ENCODE measurements at regions not wholly inside any gene's neighbourhood (a gene's known extent, or its start where the extent isn't known, plus 50 kb on each side); places are given as distances from the start of the nearest gene placed in this dataset.

DNA sequence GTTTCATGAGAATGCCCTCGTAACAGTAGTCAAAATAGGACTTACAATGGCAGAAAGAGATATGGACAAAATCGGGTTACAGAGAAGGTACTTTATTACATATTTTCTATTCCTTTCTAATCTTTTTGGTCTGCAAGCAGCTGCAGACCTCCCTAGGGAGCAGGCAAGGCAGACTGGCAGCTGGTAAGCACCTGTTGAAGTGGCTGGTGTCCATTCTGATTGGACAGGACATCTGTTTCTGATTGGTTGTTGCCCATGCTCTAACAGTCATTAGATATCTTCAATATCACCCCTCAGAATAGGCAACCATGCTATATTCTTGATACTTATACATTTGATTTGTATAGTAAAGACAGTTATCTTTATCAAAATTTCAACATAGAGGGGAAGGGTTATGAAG lies 606.3 kb downstream of the KCNJ2 start:
- no peak overlapping the region for H3K9ac ChIP-seq (ENCODE audit: low read length)
- no peaks in the 10 kb centered on the region for H3K4me1 ChIP-seq (ENCODE audit: control insufficient read depth, insufficient read depth, low read length)
- no peaks in the 10 kb centered on the region for H3K36me3 ChIP-seq (ENCODE audit: control insufficient read depth, insufficient read depth, low read length)
- H3K27me3 ChIP-seq (ENCODE audit: control insufficient read depth, insufficient read depth, low read length), result no peaks in the 10 kb centered on the region
- H3K9me3 ChIP-seq (ENCODE audit: control insufficient read depth, low read length), result no peaks in the 10 kb centered on the region
- H3K4me3 ChIP-seq (ENCODE audit: low read length), result no peak overlapping the region

DNA sequence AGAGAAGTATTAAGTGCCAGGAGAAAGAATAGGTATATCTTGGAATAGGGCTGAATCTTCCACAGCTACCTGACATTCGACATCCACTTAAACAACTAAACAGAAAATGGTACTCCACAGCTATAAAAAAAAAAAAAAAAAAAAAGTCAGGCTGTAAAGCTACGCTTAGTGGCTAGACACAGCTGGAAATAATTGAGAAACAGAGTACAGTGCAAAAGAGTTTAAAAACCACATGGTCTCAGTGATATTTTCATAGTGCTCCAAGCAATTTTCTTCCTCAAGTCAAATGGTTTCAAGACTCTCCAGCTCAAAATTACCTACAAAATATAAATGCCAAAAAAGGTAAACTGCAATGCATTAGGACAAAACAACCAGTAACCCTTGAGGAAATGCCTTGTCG lies 607.1 kb downstream of the KCNJ2 start:
- H3K9me3 ChIP-seq (ENCODE audit: control insufficient read depth, low read length), result no peaks in the 10 kb centered on the region
- no peaks in the 10 kb centered on the region for H3K27me3 ChIP-seq (ENCODE audit: control insufficient read depth, insufficient read depth, low read length)
- no peak overlapping the region for H3K4me3 ChIP-seq (ENCODE audit: low read length)
- no peak overlapping the region for H3K9ac ChIP-seq (ENCODE audit: low read length)
- no peaks in the 10 kb centered on the region for H3K4me1 ChIP-seq (ENCODE audit: control insufficient read depth, insufficient read depth, low read length)
- no peaks in the 10 kb centered on the region for H3K36me3 ChIP-seq (ENCODE audit: control insufficient read depth, insufficient read depth, low read length)

DNA sequence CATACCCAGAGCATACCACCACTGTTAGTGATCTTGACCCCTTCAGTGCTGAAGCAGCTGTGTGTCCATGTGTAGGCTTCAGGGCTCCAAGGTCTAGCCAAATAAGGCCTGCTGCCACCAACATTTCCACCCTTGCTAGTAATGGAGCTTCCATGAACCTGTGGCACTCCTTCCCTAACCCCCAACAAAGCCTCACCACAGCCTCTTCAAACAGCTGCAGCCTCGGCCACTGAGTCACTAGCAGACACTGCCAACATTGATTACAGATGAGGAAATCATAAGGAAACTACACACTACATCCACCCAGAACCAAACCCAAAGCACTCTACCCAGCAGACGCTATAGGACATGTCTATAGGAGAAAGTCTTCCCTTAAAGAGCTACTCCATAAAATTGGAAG lies 610.7 kb downstream of the KCNJ2 start:
- no peaks in the 10 kb centered on the region for H3K36me3 ChIP-seq (ENCODE audit: control insufficient read depth, insufficient read depth, low read length)
- H3K27me3 ChIP-seq (ENCODE audit: control insufficient read depth, insufficient read depth, low read length), result no peaks in the 10 kb centered on the region
- H3K9ac ChIP-seq (ENCODE audit: low read length), result no peak overlapping the region
- no peaks in the 10 kb centered on the region for H3K9me3 ChIP-seq (ENCODE audit: control insufficient read depth, low read length)
- H3K4me1 ChIP-seq (ENCODE audit: control insufficient read depth, insufficient read depth, low read length), result no peaks in the 10 kb centered on the region
- no peak overlapping the region for H3K4me3 ChIP-seq (ENCODE audit: low read length)

- Histone ChIP-seq H3K9me3 (ENCODE audit: control insufficient read depth, low read length) (no peaks in the 10 kb centered on the region), H3K4me3 (ENCODE audit: low read length) (no peak overlapping the region), H3K27me3 (ENCODE audit: control insufficient read depth, insufficient read depth, low read length) (no peaks in the 10 kb centered on the region), H3K36me3 (ENCODE audit: control insufficient read depth, insufficient read depth, low read length) (no peaks in the 10 kb centered on the region), H3K9ac (ENCODE audit: low read length) (no peak overlapping the region), H3K4me1 (ENCODE audit: control insufficient read depth, insufficient read depth, low read length) (no peaks in the 10 kb centered on the region)
Measured at GRCh38 chr17:70786081-70786480, 616.7 kb downstream of the KCNJ2 start.

DNA sequence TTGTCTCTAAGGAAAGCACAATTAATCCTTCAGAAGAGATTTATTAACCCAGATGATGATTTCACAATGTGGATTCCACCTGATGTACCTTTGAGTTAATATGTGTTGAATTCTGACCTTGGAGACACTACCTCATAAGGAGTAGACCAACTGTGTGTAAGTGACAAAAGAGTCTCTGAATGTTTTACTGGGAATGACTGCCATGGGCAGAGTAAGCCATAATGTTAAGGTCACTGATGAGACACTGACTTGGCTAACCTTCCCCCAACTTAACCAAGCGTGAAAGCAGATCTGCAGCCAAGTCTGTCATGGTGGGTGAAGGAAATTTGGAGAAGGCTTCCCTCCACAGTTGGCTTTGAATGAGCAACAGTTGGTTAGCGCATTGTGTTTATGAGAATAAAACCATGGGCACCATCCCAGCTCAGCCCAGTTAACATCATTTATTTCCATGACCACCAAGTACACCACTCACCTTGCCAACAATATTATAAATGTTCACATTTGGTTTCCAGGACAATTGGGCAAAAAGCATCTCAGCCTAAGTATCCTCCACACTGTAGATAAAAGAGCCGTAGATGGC lies 618.5 kb downstream of the KCNJ2 start:
- Histone ChIP-seq H3K36me3 (ENCODE audit: control insufficient read depth, insufficient read depth, low read length) (no peaks in the 10 kb centered on the region), H3K27me3 (ENCODE audit: control insufficient read depth, insufficient read depth, low read length) (no peaks in the 10 kb centered on the region), H3K4me3 (ENCODE audit: low read length) (no peak overlapping the region), H3K9me3 (ENCODE audit: control insufficient read depth, low read length) (no peaks in the 10 kb centered on the region), H3K4me1 (ENCODE audit: control insufficient read depth, insufficient read depth, low read length) (no peaks in the 10 kb centered on the region), H3K9ac (ENCODE audit: low read length) (no peak overlapping the region)

GRCh38 chr17:70791748-70792443 lies 622.6 kb downstream of the KCNJ2 start:
- no peaks in the 10 kb centered on the region for H3K9me3 ChIP-seq (ENCODE audit: control insufficient read depth, low read length)
- no peaks in the 10 kb centered on the region for H3K27me3 ChIP-seq (ENCODE audit: control insufficient read depth, insufficient read depth, low read length)
- no peak overlapping the region for H3K4me3 ChIP-seq (ENCODE audit: low read length)
- H3K4me1 ChIP-seq (ENCODE audit: control insufficient read depth, insufficient read depth, low read length), result no peaks in the 10 kb centered on the region
- H3K36me3 ChIP-seq (ENCODE audit: control insufficient read depth, insufficient read depth, low read length), result no peaks in the 10 kb centered on the region
- no peak overlapping the region for H3K9ac ChIP-seq (ENCODE audit: low read length)

DNA sequence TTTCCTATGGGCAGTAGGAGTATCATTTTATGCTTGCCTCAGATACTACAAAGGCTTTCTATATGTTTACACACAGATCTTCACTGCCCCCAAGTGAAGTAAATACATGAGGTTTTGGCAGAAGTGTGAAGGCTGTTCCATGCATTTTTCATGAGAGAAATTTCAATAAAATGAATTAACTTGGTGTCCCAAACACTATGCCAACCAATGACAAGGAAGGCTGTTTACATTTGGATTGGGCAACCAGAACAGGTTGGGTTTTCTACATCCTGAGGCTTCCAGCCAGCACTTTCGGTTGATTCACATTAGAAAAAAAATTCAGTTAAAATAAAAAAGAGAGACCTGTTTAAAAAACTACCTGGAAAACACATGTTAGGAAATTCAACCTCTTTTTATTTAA lies 625.4 kb downstream of the KCNJ2 start:
- H3K9ac ChIP-seq (ENCODE audit: low read length), result no peak overlapping the region
- H3K36me3 ChIP-seq (ENCODE audit: control insufficient read depth, insufficient read depth, low read length), result no peaks in the 10 kb centered on the region
- no peaks in the 10 kb centered on the region for H3K4me1 ChIP-seq (ENCODE audit: control insufficient read depth, insufficient read depth, low read length)
- no peaks in the 10 kb centered on the region for H3K9me3 ChIP-seq (ENCODE audit: control insufficient read depth, low read length)
- no peak overlapping the region for H3K4me3 ChIP-seq (ENCODE audit: low read length)
- H3K27me3 ChIP-seq (ENCODE audit: control insufficient read depth, insufficient read depth, low read length), result no peaks in the 10 kb centered on the region

- Histone ChIP-seq H3K4me1 (ENCODE audit: control insufficient read depth, insufficient read depth, low read length) (no peaks in the 10 kb centered on the region), H3K27me3 (ENCODE audit: control insufficient read depth, insufficient read depth, low read length) (no peaks in the 10 kb centered on the region), H3K9ac (ENCODE audit: low read length) (no peak overlapping the region), H3K9me3 (ENCODE audit: control insufficient read depth, low read length) (no peaks in the 10 kb centered on the region), H3K4me3 (ENCODE audit: low read length) (no peak overlapping the region), H3K36me3 (ENCODE audit: control insufficient read depth, insufficient read depth, low read length) (no peaks in the 10 kb centered on the region)
Measured at GRCh38 chr17:70795620-70796019, 626.3 kb downstream of the KCNJ2 start.

DNA sequence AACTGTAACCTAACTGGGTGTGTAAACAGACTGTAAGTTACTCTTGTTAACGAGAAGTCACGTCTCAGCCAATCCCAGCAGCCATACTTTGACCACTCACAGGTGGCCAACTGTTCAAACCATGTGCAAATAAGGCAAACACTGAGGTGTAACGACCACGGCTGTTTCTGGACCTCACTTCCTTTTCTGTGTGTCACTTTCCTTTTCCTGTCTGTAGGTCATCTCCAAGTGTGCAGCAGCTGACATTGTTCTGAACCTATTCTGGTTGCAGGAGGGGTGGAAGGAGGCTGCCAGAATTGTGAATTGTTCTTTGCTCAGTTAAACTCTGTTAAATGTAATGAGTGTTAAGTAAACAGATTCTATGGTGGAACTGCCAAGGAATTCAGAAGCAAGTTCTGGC lies 627.4 kb downstream of the KCNJ2 start:
- Histone ChIP-seq H3K4me3 (ENCODE audit: low read length) (no peak overlapping the region), H3K9ac (ENCODE audit: low read length) (no peak overlapping the region), H3K27me3 (ENCODE audit: control insufficient read depth, insufficient read depth, low read length) (no peaks in the 10 kb centered on the region), H3K9me3 (ENCODE audit: control insufficient read depth, low read length) (no peaks in the 10 kb centered on the region), H3K36me3 (ENCODE audit: control insufficient read depth, insufficient read depth, low read length) (no peaks in the 10 kb centered on the region), H3K4me1 (ENCODE audit: control insufficient read depth, insufficient read depth, low read length) (no peaks in the 10 kb centered on the region)

- H3K9ac ChIP-seq (ENCODE audit: low read length), result no peak overlapping the region
- H3K4me3 ChIP-seq (ENCODE audit: low read length), result no peak overlapping the region
- H3K4me1 ChIP-seq (ENCODE audit: control insufficient read depth, insufficient read depth, low read length), result no peaks in the 10 kb centered on the region
Measured at GRCh38 chr17:70797166-70797565, 627.8 kb downstream of the KCNJ2 start.

DNA sequence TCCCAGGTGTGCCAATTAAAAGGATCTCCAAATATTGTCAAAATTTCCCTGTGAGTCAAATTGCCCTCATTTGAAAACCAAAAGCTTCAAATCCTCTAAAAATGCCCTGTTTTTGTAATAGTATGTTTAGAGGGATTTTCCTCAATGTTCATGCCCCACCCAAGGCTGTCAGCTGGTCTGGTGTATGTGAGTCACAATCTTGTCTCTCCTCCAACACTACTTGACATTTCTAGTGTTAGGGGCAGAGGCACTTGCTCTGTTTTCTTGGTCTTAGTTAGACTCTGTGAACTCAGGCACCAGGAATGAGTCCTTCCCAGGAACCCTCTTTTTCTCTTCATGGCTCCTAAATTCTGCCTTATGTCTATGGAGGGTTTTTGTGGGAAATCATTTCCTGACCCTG lies 634.8 kb downstream of the KCNJ2 start:
- Histone ChIP-seq H3K4me1 (ENCODE audit: control insufficient read depth, insufficient read depth, low read length) (no peaks in the 10 kb centered on the region), H3K9me3 (ENCODE audit: control insufficient read depth, low read length) (no peaks in the 10 kb centered on the region), H3K4me3 (ENCODE audit: low read length) (no peak overlapping the region), H3K9ac (ENCODE audit: low read length) (no peak overlapping the region), H3K27me3 (ENCODE audit: control insufficient read depth, insufficient read depth, low read length) (no peaks in the 10 kb centered on the region), H3K36me3 (ENCODE audit: control insufficient read depth, insufficient read depth, low read length) (no peaks in the 10 kb centered on the region)

More at GRCh38 chr17:70797166-70797565, 627.8 kb downstream of the KCNJ2 start:
- no peaks in the 10 kb centered on the region for H3K27me3 ChIP-seq (ENCODE audit: control insufficient read depth, insufficient read depth, low read length)
- no peaks in the 10 kb centered on the region for H3K36me3 ChIP-seq (ENCODE audit: control insufficient read depth, insufficient read depth, low read length)
- no peaks in the 10 kb centered on the region for H3K9me3 ChIP-seq (ENCODE audit: control insufficient read depth, low read length)

DNA sequence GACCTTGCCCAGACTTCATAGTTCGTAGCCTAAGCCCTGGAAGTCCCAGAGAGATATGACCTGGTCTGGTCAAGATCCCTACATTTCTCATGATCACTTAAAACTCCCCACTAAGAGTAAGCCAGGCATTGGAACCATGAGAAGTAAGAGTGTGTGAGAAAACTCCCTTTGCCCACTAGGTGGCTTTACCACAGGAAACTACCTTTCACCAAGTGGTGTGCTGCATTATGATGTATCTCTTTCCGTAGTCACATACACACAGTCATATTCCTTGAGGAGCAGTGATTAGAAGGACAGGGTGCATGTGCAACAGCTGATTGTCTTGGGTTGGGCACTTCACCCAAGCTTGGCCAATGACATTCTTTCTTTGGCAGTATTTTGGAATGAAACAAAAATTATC lies 639.3 kb downstream of the KCNJ2 start:
- no peaks in the 10 kb centered on the region for H3K27me3 ChIP-seq (ENCODE audit: control insufficient read depth, insufficient read depth, low read length)
- H3K4me3 ChIP-seq (ENCODE audit: low read length), result no peak overlapping the region
- H3K36me3 ChIP-seq (ENCODE audit: control insufficient read depth, insufficient read depth, low read length), result no peaks in the 10 kb centered on the region
- H3K9me3 ChIP-seq (ENCODE audit: control insufficient read depth, low read length), result no peaks in the 10 kb centered on the region
- H3K4me1 ChIP-seq (ENCODE audit: control insufficient read depth, insufficient read depth, low read length), result no peaks in the 10 kb centered on the region
- H3K9ac ChIP-seq (ENCODE audit: low read length), result no peak overlapping the region

DNA sequence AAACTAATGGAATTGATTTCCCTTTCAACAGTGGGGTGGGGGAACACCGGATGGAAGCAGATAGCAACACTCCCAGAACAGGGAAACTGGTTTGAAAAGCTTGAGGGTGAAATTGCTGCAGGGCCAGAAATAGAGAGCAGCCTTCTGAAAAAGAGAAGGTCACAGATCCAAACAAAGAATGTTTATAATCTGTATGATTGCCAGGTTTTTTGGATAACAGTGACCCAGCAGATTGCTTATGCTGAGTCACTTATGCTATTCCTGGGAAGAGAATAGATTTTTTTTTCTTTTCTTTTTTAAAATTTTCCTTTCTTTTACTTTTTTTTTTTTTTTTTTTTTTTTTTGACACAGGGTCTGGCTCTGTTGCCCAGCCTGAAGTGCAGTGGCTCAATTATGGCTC lies 641.3 kb downstream of the KCNJ2 start:
- H3K4me1 ChIP-seq (ENCODE audit: control insufficient read depth, insufficient read depth, low read length), result no peaks in the 10 kb centered on the region
- H3K36me3 ChIP-seq (ENCODE audit: control insufficient read depth, insufficient read depth, low read length), result no peaks in the 10 kb centered on the region
- H3K4me3 ChIP-seq (ENCODE audit: low read length), result no peak overlapping the region
- no peaks in the 10 kb centered on the region for H3K27me3 ChIP-seq (ENCODE audit: control insufficient read depth, insufficient read depth, low read length)
- no peaks in the 10 kb centered on the region for H3K9me3 ChIP-seq (ENCODE audit: control insufficient read depth, low read length)
- H3K9ac ChIP-seq (ENCODE audit: low read length), result no peak overlapping the region

Measured in mucosa of stomach (tissue), 1 donor.